GM19372 (cell line): ENCODE measurements at regions not wholly inside any gene's neighbourhood (a gene's known extent, or its start where the extent isn't known, plus 50 kb on each side); places are given as distances from the start of the nearest gene placed in this dataset.

ENCODE experiments used
- ATAC-seq: cut with Tn5 transposase; IDR thresholded peaks from one replicate; pipeline ENCODE4 v1.9.1; 2021; ENCODE audit warnings: mild to moderate bottlenecking, low read depth, moderate library complexity; ENCODE audit not compliant: unreplicated experiment

GRCh38 chr5:74364507-74364906, 276.0 kb downstream of the ENC1 start:
- ATAC-seq, result no peak

GRCh38 chr5:74363603-74364205, 276.8 kb downstream of the ENC1 start:
- ATAC-seq, result no peak

DNA sequence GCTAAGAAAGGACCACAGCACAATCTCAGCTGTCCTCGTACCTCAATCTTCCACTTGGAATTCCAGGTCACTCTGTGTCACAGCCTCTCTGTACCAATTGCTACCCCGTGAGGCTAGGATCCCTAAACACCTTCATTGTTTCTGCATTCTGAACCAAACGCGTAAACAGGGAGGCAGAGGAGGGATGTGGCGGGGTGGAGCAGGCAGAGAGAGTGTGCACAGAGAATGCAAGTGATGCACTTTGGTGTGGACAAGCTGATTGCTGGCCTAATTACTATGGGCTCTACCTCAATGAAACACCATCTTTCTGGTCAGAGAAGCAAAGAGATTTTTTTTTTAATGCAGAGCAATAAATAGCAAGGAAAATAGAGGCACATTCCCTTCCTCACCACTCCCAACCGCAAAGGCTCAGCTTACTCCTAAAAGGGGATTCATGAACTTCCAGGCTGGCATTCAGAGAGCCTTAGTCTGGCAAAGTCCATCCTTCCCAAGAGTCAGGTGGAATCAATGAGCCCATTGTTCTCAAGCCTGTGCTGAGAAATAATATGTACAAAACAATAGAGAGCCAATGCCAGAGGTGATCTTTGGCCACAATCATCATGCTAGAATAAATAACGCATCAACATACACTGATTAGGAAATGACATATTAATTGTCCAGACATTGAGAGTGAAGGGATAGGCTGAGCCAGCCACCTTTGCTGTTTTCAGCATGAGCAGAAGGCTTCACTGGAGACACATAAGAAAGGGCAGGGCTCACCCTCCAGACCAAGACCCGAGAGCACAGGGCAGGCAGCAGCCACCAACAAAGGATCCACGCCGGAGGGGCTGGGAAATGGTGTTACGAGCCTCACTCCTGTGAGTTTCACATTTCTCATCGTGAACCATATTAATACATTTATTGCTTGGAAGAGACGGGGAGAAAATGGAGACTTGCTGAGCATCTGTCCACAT, 278.8 kb downstream of the ENC1 start:
- no peak for ATAC-seq

- no peak for ATAC-seq
Observed at GRCh38 chr5:74360535-74361210, 279.9 kb downstream of the ENC1 start.

GRCh38 chr5:74357827-74358226, 282.7 kb downstream of the ENC1 start:
- ATAC-seq, result no peak

DNA sequence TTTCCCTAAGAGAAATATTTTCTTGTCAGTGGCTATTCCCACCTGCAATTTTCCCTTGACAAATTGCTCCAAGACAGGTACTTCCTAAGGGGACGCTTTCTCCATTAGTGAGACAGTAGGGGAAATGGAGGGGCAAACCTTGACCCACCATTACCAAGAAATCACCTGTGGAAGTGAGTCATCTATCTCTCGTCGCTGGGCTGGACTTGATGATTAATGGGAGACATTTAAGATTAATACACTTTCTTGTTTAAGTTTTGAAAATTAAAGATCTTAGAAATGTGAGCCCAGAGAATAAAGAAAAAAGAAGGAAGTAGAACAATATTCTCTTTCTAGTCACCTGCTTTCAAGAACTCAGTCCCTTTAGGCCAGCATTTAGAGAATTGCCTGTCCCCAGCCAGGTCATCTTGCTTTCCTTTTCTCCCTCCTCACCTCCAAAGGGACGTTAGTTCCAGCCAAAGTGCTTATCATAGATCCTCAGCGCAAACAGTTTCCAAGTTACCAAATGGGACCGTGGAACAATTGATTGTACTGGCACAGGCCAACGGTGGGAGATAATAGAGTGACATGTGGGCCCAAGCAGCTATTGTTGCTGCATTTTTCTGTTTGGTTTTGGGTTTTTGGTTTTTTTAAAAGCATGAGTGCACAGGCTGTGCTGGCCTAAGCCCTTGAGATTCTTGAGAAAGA, 284.4 kb downstream of the ENC1 start:
- ATAC-seq, result no peak

GRCh38 chr5:74355041-74355824, 285.3 kb downstream of the ENC1 start:
- no peak for ATAC-seq

- ATAC-seq, result no peak
Observed at GRCh38 chr5:74352256-74352655, 288.3 kb downstream of the ENC1 start.

DNA sequence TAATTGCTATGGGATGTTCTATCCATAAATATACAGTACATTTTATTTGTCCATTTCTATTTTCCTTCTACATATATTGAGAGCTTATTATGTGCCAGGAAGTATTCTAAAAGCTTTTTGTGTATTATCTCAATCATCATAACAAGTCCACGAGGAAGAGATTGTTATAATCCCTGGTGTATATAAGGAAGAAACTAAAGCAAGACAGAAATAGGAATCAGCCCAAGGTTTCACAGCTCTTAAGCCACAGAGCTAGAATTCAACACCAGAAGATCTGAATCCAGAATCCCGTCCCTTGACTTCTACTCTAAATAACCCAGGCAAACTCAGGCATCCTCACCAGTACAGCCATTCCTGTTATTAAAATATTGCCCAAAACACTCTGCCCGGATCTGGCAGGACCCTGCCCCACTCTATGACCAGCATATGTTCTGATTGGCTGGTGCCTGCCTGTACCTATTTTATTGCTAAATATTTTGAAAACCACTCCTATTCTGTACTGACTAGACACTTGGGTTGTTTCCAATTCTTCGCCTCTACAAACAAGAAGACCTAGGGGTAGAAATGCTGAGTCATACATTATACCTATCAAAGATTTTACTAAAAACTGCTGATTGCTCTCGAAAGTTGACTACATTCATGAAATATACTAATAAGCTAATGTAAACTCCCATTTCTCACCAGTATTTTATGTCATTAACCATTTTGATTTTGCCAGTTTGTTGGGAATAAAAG, 297.4 kb downstream of the ENC1 start:
- no peak for ATAC-seq

- ATAC-seq, result no peak
Observed at GRCh38 chr5:74342182-74342581, 298.3 kb downstream of the ENC1 start.

GRCh38 chr5:74341221-74341620, 299.3 kb downstream of the ENC1 start:
- ATAC-seq, result no peak

DNA sequence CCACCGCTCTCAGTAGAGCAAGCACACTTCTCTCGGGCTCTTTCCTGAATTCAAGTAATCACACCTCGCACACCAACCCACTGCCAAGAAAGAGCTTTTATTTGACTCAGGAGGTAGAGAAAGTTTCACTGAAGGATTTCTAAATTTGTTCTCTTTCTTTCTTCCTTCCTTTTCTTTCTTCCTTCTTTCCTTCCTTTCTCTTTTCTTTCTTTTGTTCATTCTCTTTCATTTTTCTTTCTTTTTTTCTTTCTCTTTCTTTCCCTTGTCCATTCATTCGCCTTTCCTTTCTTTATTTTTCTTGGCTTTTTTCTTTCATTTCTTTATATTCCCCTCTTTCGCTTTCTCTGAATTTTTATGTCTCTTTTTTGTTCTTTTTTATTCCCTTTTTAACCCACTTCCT, 300.1 kb downstream of the ENC1 start:
- no peak for ATAC-seq

DNA sequence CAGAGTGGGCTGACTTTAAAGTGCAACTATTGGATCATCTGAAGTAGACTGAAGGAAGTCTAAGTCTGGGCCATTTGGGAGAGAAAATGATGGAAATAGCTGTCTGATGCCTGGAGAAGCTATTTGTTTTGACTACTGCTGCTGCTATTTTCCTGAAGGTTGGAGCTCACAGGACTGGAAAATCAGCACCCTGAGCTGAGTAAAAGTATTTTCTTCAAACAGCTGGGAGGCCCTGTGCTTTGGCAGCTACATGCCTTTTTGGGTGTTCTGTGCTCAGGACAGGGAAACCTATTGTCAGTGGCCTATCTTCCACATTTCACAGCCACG, 302.6 kb downstream of the ENC1 start:
- ATAC-seq, result no peak

- no peak for ATAC-seq
Observed at GRCh38 chr5:74337254-74337983, 303.1 kb downstream of the ENC1 start.

GRCh38 chr5:74336297-74336696, 304.2 kb downstream of the ENC1 start:
- no peak for ATAC-seq

DNA sequence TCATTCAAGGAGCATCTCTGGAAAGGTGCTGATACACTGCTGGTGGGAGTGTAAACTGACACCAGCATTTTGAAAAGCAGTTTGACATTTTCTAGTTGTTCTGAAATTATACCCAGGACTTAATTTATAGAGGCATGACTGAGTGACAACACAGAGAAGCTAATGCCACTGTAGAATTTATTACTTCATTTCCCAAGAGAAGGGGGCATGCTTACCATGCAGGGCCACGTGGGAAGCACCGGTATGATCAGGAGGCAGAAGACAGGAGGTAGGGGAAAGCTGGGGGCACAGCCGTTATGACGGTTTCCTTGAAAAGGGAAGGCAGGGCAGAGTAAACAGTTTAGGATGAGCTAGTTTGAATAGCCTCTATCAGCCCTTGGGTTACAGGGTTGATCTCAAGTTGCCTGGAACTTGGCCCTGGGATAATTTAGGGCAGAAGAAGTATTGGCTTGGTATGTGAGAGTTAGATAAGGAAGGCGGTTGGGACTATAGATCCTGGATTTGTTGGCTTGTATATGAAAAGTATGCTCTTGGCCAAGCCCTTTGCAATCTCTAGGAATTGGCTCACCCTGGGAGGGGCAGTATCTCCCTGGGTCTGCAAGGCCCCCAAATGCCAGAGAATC, 305.7 kb downstream of the ENC1 start:
- ATAC-seq, result no peak

GRCh38 chr5:74334062-74334761, 306.3 kb downstream of the ENC1 start:
- no peak for ATAC-seq

DNA sequence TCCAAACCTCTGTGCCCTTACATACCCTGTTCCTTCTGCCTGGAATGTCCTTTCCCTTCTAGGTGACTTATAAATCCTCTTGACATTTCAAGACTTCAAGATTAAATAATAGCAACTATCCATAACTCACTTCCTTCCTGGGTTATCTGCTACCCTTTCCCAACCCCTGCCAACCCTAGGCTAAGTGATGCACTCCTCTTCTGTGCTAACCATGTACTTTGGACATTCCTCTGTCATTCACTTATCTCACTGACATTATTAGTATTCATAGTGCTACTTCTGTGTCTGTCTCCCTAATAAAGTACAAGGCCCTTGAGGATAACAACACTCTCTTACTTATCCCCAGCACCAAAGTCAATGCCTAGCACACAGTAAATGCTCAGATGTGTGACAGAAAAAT, 307.1 kb downstream of the ENC1 start:
- ATAC-seq, result no peak
